HepG2 (cell line): ENCODE measurements at regions not wholly inside any gene's neighbourhood (a gene's known extent, or its start where the extent isn't known, plus 50 kb on each side); places are given as distances from the start of the nearest gene placed in this dataset.

Experiments used
- FOXK1 ChIP-seq: sonication (generic); formaldehyde crosslinking; IDR thresholded peaks from 2 replicates; pipeline ENCODE4 v1.4.0; 2020; ENCODE audit warnings: low read depth, missing genetic modification reagents, borderline replicate concordance
- TAF1 ChIP-seq: sonication (generic); formaldehyde crosslinking; IDR thresholded peaks from 2 replicates; pipeline ENCODE4 v1.4.0; 2020; ENCODE audit warnings: missing genetic modification reagents
- TF ChIP-seq, protein P1 (sequence below): sonication (generic); formaldehyde crosslinking; conservative IDR thresholded peaks from 2 replicates; pipeline ENCODE4 v1.4.0; 2020; ENCODE audit warnings: missing genetic modification reagents

DNA sequence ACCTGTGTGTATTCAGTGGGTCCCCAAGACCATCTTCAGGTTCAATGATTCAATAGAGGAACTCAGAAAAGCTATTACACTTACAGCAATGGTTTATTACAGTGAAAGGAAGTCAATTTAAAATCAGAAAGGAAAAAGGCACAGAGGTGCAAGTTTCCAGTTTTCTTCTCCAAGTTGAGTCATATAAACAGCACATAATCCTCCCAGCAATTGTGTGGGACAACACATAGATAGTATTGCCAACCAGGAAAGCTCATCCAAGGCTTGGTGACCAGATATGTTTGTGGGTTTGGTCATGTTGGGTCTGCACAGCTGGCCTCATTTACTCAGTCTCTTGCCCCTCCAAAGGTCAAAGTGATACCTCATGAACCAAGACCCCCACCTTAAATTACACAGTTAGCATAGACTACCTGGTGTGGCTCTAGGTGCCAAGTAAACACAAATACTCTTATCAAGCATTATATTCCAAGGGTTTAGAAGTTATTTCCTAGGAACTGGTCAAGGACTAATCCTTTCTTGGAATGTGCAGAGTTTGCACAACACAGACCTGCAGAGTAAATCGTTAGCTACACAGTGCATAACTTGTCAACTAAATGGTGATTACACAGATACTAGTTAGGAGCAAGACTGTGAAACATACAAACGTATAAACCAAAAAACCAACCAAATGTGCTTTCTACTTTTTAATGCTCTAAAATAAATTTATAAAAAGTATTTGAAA lies 777.3 kb downstream of the PCDH18 start:
- TF ChIP-seq FOXK1 (CRISPR knock-in tag) (no peak), TAF1 (no peak)
- TF ChIP-seq, protein P1, sequence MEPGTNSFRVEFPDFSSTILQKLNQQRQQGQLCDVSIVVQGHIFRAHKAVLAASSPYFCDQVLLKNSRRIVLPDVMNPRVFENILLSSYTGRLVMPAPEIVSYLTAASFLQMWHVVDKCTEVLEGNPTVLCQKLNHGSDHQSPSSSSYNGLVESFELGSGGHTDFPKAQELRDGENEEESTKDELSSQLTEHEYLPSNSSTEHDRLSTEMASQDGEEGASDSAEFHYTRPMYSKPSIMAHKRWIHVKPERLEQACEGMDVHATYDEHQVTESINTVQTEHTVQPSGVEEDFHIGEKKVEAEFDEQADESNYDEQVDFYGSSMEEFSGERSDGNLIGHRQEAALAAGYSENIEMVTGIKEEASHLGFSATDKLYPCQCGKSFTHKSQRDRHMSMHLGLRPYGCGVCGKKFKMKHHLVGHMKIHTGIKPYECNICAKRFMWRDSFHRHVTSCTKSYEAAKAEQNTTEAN (CRISPR knock-in tag): no peak
